ENCODE measurements at regions not wholly inside any gene's neighbourhood (a gene's known extent, or its start where the extent isn't known, plus 50 kb on each side); places are given as distances from the start of the nearest gene placed in this dataset.

- no peaks in the 10 kb centered on the region for H3K4me1 ChIP-seq (ENCODE audit: insufficient read depth, low read length)
- in situ Hi-C loops (cut with HindIII; ENCODE audit: extremely low pct_ligation_motif_present, low pct_unique_long_range_greater_than_20kb) = no loop called here
- no peak overlapping the region for H2AFZ ChIP-seq (ENCODE audit: low read length)
- TF ChIP-seq NAIF1 (CRISPR knock-in tag; IDR thresholded peaks at IDR 0.05; ENCODE audit: borderline replicate concordance) = no peak
- TF ChIP-seq ZXDC (CRISPR knock-in tag; IDR thresholded peaks at IDR 0.05) = no peak
- TF ChIP-seq PLSCR1 (CRISPR knock-in tag; IDR thresholded peaks at IDR 0.05; ENCODE audit: borderline replicate concordance) = no peak
- no peak for TF ChIP-seq ETV5 (CRISPR knock-in tag; IDR thresholded peaks at IDR 0.05; ENCODE audit: borderline replicate concordance)
- no peak for TF ChIP-seq ZFP1 (CRISPR knock-in tag; IDR thresholded peaks at IDR 0.05)
- POLR2A ChIA-PET = no interaction called here
- no peaks in the 10 kb centered on the region for H3K27me3 ChIP-seq (ENCODE audit: control insufficient read depth in 1 of 2, insufficient read depth in 2 of 2, low read length in 2 of 2)
- no peak for ATAC-seq
- no peak overlapping the region for H3K4me2 ChIP-seq (ENCODE audit: low read depth, low read length)
- no peaks in the 10 kb centered on the region for H3K36me3 ChIP-seq (replicated peaks in 1 of 2; ENCODE audit: control insufficient read depth in 1 of 2, insufficient read depth in 2 of 2, low read length in 2 of 2)
- BruUV-seq (replicated peaks) = no TSS peak
- H3K27ac ChIP-seq (ENCODE audit: extremely low read length, insufficient read depth, low read length) = no peak overlapping the region
- no peak overlapping the region for H3K4me3 ChIP-seq (replicated peaks in 1 of 3; ENCODE audit: insufficient read depth in 1 of 3, low read depth in 2 of 3, low read length in 3 of 3)
- CTCF ChIA-PET (ENCODE audit: low intra/inter-chr PET ratio, low total read pairs) = no interaction called here
- H3K9ac ChIP-seq (ENCODE audit: insufficient read depth, low read depth, low read length) = no peak overlapping the region
- intact Hi-C loops (cut with micrococcal nuclease; ENCODE audit: unreplicated experiment) = no loop called here
- FAIRE-seq = no peak
- H4K20me1 ChIP-seq (ENCODE audit: insufficient read depth, low read length) = no peaks in the 10 kb centered on the region
- no peaks in the 10 kb centered on the region for H3K9me3 ChIP-seq (ENCODE audit: low read length)
- DNase-seq (ENCODE audit: low spot score) = no peak
- no peaks in the 10 kb centered on the region for H3K79me2 ChIP-seq (ENCODE audit: insufficient read depth, low read length)
These were observed 75.8 kb upstream of the LHX8 start for GRCh38 chr1:75058424-75058823.

GRCh38 chr1:75062111-75062510 is 72.1 kb upstream of the LHX8 start:
- DNase-seq (ENCODE audit: low spot score) = no peak
- in situ Hi-C loops (cut with HindIII; ENCODE audit: extremely low pct_ligation_motif_present, low pct_unique_long_range_greater_than_20kb) = no loop called here
- no peak for TF ChIP-seq ZBTB10 (CRISPR knock-in tag; IDR thresholded peaks at IDR 0.05; ENCODE audit: borderline replicate concordance)
- TF ChIP-seq TCF12 (IDR thresholded peaks at IDR 0.05) = no peak
- no peak for TF ChIP-seq TCF12 (CRISPR knock-in tag; IDR thresholded peaks at IDR 0.05)
- TF ChIP-seq ARID4A (CRISPR knock-in tag; IDR thresholded peaks at IDR 0.05; ENCODE audit: borderline replicate concordance) = no peak

More at GRCh38 chr1:75062111-75062510, 72.1 kb upstream of the LHX8 start:
- ATAC-seq (no peak), FAIRE-seq (no peak)
- no peaks in the 10 kb centered on the region for H3K36me3 ChIP-seq (replicated peaks in 1 of 2; ENCODE audit: control insufficient read depth in 1 of 2, insufficient read depth in 2 of 2, low read length in 2 of 2)
- BruUV-seq (replicated peaks) = no TSS peak
- 52% methylated on average over 1 of the region's 1 CpG for WGBS (ENCODE audit: low lambda C conversion rate)
- no peak overlapping the region for H3K27ac ChIP-seq (ENCODE audit: extremely low read length, insufficient read depth, low read length)
- H3K9me3 ChIP-seq (ENCODE audit: low read length) = no peaks in the 10 kb centered on the region
- intact Hi-C loops (cut with micrococcal nuclease; ENCODE audit: unreplicated experiment) = no loop called here
- H3K4me3 ChIP-seq (replicated peaks in 1 of 3; ENCODE audit: insufficient read depth in 1 of 3, low read depth in 2 of 3, low read length in 3 of 3) = no peak overlapping the region
- H3K27me3 ChIP-seq (ENCODE audit: control insufficient read depth in 1 of 2, insufficient read depth in 2 of 2, low read length in 2 of 2) = no peaks in the 10 kb centered on the region
- no peaks in the 10 kb centered on the region for H3K79me2 ChIP-seq (ENCODE audit: insufficient read depth, low read length)
- H2AFZ ChIP-seq (ENCODE audit: low read length) = no peak overlapping the region
- POLR2A ChIA-PET = no interaction called here
- CTCF ChIA-PET (ENCODE audit: low intra/inter-chr PET ratio, low total read pairs) = no interaction called here
- no peaks in the 10 kb centered on the region for H4K20me1 ChIP-seq (ENCODE audit: insufficient read depth, low read length)
- no peak overlapping the region for H3K4me2 ChIP-seq (ENCODE audit: low read depth, low read length)
- no peaks in the 10 kb centered on the region for H3K4me1 ChIP-seq (ENCODE audit: insufficient read depth, low read length)
- H3K9ac ChIP-seq (ENCODE audit: insufficient read depth, low read depth, low read length) = no peak overlapping the region
